ENCODE measurements at regions not wholly inside any gene's neighbourhood (a gene's known extent, or its start where the extent isn't known, plus 50 kb on each side); places are given as distances from the start of the nearest gene placed in this dataset.

DNA sequence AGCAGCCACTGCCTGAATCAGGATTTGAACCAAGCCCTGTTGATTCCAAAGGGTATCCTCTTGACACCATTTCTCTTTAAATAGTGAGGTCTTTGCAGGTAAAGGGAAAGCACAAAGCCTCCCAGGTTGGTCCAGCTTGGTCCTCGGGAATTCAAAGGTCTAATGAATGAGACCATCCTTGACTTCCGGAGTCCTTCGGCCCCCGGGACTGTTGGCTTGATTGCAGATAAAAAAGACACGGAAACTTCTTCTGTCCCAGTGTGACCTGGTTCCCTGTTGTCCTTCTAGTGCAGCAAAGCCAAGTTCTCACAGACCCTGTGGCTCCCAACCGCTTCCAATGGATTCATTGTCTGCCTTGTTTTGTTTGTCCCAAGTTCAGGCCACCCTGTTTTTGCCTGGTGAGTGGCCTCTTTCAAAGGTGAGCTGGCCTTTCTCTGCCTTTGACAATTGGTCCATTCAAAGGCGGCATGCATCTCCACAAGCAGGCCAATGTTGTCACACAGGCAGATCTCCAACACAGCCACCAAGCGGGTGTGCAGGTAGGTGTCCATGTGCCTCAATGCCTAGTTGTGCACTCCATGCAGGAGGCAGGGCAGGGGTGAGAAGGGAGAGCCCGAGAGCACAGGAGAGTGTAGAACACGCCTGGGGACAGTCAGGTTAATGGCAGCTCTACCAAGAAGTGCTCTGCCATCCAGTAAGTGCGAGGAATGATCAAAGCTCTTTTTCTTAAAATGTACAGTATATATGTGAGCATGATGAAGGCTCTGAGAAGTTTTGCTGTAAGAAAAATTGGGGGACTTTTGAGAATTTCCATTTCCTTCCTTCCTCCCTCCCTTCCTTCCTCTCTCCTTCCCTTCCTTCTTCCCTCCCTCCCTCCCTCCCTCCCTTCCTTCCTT lies 82.1 kb upstream of the ZBTB40 start:
- H3K4me3 ChIP-seq (ENCODE audit: low read depth, poor library complexity, severe bottlenecking): no peak overlapping the region
- WGBS, 2 donors: 90 to 91% methylated on average over 11 of the region's 11 CpGs
- no peak for TF ChIP-seq POLR2A (IDR thresholded peaks at IDR 0.05)
- TF ChIP-seq, protein P1, sequence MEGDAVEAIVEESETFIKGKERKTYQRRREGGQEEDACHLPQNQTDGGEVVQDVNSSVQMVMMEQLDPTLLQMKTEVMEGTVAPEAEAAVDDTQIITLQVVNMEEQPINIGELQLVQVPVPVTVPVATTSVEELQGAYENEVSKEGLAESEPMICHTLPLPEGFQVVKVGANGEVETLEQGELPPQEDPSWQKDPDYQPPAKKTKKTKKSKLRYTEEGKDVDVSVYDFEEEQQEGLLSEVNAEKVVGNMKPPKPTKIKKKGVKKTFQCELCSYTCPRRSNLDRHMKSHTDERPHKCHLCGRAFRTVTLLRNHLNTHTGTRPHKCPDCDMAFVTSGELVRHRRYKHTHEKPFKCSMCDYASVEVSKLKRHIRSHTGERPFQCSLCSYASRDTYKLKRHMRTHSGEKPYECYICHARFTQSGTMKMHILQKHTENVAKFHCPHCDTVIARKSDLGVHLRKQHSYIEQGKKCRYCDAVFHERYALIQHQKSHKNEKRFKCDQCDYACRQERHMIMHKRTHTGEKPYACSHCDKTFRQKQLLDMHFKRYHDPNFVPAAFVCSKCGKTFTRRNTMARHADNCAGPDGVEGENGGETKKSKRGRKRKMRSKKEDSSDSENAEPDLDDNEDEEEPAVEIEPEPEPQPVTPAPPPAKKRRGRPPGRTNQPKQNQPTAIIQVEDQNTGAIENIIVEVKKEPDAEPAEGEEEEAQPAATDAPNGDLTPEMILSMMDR (IDR thresholded peaks at IDR 0.05): no peak
- no peak for DNase-seq (ENCODE audit: low spot score in 2 of 2)
- intact Hi-C loops (cut with DNase I; ENCODE audit: low total_unique reads): no loop called here

DNA sequence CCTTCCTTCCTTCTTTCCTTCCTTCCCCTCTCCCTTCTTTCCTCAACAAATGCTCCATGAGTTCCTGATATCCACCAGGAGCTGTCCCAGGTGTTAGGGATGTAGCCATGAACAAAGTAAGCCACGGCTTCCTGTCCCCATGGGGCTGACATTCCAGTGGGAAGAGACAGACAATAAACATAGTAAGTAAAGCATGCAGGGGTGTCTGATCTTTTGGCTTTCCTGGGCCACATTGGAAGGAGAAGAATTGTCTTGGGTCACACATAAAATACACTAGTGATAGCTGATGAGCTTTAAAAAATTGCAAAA lies 81.5 kb upstream of the ZBTB40 start:
- TF ChIP-seq POLR2A (IDR thresholded peaks at IDR 0.05): no peak
- TF ChIP-seq, protein P1 (IDR thresholded peaks at IDR 0.05): no peak
- WGBS, 2 donors: 54 to 68% methylated on average over 1 of the region's 1 CpG
- H3K4me3 ChIP-seq (ENCODE audit: low read depth, poor library complexity, severe bottlenecking): no peak overlapping the region
- intact Hi-C loops (cut with DNase I; ENCODE audit: low total_unique reads): no loop called here
- no peak for DNase-seq (ENCODE audit: low spot score in 2 of 2)

DNA sequence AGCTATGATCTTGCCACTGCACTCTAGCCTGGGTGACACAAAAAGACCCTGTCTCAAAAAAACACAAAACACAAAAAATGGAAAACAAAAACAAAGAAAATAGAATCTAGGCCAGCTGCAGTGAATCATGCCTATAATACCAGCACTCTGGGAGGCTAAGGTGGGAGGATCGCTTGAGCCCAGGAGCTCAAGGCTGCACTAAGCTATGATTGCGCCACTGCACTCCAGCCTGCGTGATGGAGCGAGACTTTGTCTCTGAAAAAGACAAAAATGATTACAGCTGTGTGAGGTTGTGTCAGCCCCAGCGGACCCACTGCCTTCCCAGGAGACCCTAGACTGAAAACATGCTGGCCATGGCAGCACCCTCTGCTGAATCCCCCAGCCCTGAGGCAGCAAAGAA lies 80.2 kb upstream of the ZBTB40 start:
- DNase-seq (ENCODE audit: low spot score in 2 of 2): no peak

GRCh38 chr1:22373252-22373651 lies 78.4 kb upstream of the ZBTB40 start:
- H3K4me3 ChIP-seq (ENCODE audit: low read depth, poor library complexity, severe bottlenecking): no peak overlapping the region
- no peak for DNase-seq (ENCODE audit: low spot score in 2 of 2)
- TF ChIP-seq POLR2A (IDR thresholded peaks at IDR 0.05): no peak
- TF ChIP-seq, protein P1 (IDR thresholded peaks at IDR 0.05): no peak
- intact Hi-C loops (cut with DNase I; ENCODE audit: low total_unique reads): no loop called here

More for the DNA sequence above, 80.2 kb upstream of the ZBTB40 start:
- H3K4me3 ChIP-seq (ENCODE audit: low read depth, poor library complexity, severe bottlenecking): no peak overlapping the region
- intact Hi-C loops (cut with DNase I; ENCODE audit: low total_unique reads): no loop called here
- TF ChIP-seq, protein P1 (IDR thresholded peaks at IDR 0.05): no peak
- no peak for TF ChIP-seq POLR2A (IDR thresholded peaks at IDR 0.05)
- WGBS, 2 donors: 89 to 95% methylated on average over 5 of the region's 5 CpGs

- TF ChIP-seq, protein P1 (IDR thresholded peaks at IDR 0.05): no peak
- TF ChIP-seq POLR2A (IDR thresholded peaks at IDR 0.05): no peak
- 77 to 100% methylated on average over 1 of the region's 1 CpG for WGBS, 2 donors
- H3K4me3 ChIP-seq (ENCODE audit: low read depth, poor library complexity, severe bottlenecking): no peak overlapping the region
- no peak for DNase-seq (ENCODE audit: low spot score in 2 of 2)
- intact Hi-C loops (cut with DNase I; ENCODE audit: low total_unique reads): no loop called here
Measured at GRCh38 chr1:22374001-22374400, 77.7 kb upstream of the ZBTB40 start.

GRCh38 chr1:22375601-22376000 lies 76.0 kb upstream of the ZBTB40 start:
- intact Hi-C loops (cut with DNase I; ENCODE audit: low total_unique reads): no loop called here
- 63 to 68% methylated on average over 8 to 9 of the region's 9 CpGs for WGBS, 2 donors
- no peak overlapping the region for H3K4me3 ChIP-seq (ENCODE audit: low read depth, poor library complexity, severe bottlenecking)
- DNase-seq (ENCODE audit: low spot score in 2 of 2): no peak
- TF ChIP-seq, protein P1 (IDR thresholded peaks at IDR 0.05): no peak
- TF ChIP-seq POLR2A (IDR thresholded peaks at IDR 0.05): no peak
